Upper lobe of left lung (tissue), 4 donors: ENCODE measurements at regions not wholly inside any gene's neighbourhood (a gene's known extent, or its start where the extent isn't known, plus 50 kb on each side); places are given as distances from the start of the nearest gene placed in this dataset.

Experiments
- CTCF ChIP-seq, 6 experiments: fragments of 450-650 bp in 4 of 6; fragments of 200-600 bp in 2 of 6; sonication (generic) in 2 of 6; IDR thresholded peaks; one replicate each; pipeline ENCODE4 v1.5.1; 2016 to 2019; ENCODE audit warnings: antibody characterized with exemption in 6 of 6
- EP300 ChIP-seq, 4 donors: sonication (generic); formaldehyde crosslinking; IDR thresholded peaks; one replicate each; pipeline ENCODE4 v1.5.1; 2017; ENCODE audit warnings: antibody characterized with exemption in 4 of 4, control low read depth in 2 of 4
- POLR2A ChIP-seq, 4 donors: fragments of 450-650 bp; IDR thresholded peaks; one replicate each; pipeline ENCODE4 v1.5.1; 2016 to 2017; ENCODE audit warnings: antibody characterized with exemption in 4 of 4, mild to moderate bottlenecking in 2 of 4
- POLR2AphosphoS5 ChIP-seq, 2 donors: sonication (generic); formaldehyde crosslinking; IDR thresholded peaks; one replicate each; pipeline ENCODE4 v1.5.1; 2017; ENCODE audit warnings: antibody characterized with exemption in 2 of 2

DNA sequence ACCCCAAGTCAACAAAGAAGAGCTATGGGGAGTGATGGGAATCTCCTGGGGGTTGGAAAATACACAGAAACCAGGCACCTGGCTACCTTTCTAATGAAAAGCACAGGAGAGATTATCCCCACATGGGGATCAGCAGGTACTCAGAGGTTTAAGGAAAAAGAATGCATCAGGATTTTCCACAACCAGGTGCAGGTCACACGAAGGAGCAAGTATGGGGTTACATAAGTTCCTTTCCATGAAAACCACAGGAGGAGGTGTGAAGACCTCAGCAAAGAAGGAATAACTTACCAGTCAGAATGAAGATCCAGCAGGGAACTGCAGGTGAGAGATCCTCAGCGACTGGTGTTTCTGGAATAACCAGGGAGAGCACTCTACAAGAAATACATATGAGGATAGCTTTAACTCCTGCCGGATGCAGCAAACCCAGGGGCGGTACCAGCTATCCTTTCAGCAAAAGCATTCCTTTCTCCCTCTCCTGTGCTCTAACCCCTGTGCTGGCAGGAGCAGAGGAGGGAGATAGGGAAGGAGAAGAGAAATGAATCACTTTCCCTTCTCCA lies 116.7 kb upstream of the TMEM106B start:
- TF ChIP-seq CTCF (IDR thresholded peaks at IDR 0.05) (no peak), EP300 (IDR thresholded peaks at IDR 0.05) (no peak), POLR2AphosphoS5 (IDR thresholded peaks at IDR 0.05) (no peak), POLR2A (IDR thresholded peaks at IDR 0.05) (no peak)
